ENCODE measurements at regions not wholly inside any gene's neighbourhood (a gene's known extent, or its start where the extent isn't known, plus 50 kb on each side); places are given as distances from the start of the nearest gene placed in this dataset.

DNA sequence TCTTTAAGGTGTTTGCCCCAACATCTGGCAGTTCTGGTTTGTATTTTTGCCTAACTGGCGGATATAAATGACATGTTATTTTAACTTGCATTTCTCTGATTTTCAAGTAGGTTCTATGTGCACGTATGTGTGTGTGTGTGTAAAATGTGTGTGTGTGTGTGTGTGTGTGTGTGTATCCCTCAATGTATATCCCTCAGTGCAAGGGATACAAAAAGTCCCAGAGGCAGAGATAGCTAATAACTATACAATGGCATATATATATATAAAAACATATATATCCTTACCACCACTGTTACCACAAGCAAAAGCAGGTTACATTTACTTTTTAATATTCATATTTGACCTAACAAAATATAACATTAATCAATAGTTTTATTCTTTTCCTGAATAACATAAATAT, 95.0 kb upstream of the NR5A2 start:
- in situ Hi-C loops (cut with MboI): no loop called here
- H2AFZ ChIP-seq (ENCODE audit: control insufficient read depth, low read depth, low read length): no peak overlapping the region; the same call in 1 of the 2 replicates
- intact Hi-C loops (cut with micrococcal nuclease; ENCODE audit: unreplicated experiment): no loop called here
- DNase-seq (ENCODE audit: low read depth, low spot score) (no peak), FAIRE-seq (no peak), ATAC-seq (no peak)
- ChIA-PET CTCF (no interaction called here), SMC1A (ENCODE audit: uncharacterized antibody, unreplicated experiment) (no interaction called here), POLR2A (interaction anchor here (0.7 kb wide), 1 partner anchor 389 kb away, joined by 4 read pairs; no protein-coding TSS in a partner anchor), RAD21 (ENCODE audit: unreplicated experiment) (no interaction called here)
- H3K36me3 ChIP-seq (ENCODE audit: control insufficient read depth in 2 of 2, insufficient read depth in 2 of 2, low read length in 1 of 2): no peaks in the 10 kb centered on the region
- H3K27me3 ChIP-seq (replicated peaks in 1 of 2; ENCODE audit: control insufficient read depth in 2 of 2, insufficient read depth in 2 of 2, low read length in 1 of 2): no peaks in the 10 kb centered on the region; a peak in 1 of 4 replicates
- no peaks in the 10 kb centered on the region for H3K4me1 ChIP-seq (ENCODE audit: control insufficient read depth, insufficient read depth, low read length)
- no peak overlapping the region for H3K4me2 ChIP-seq (ENCODE audit: control insufficient read depth, insufficient read depth)
- no peak overlapping the region for H3K27ac ChIP-seq (ENCODE audit: control insufficient read depth, insufficient read depth)
- H3K4me3 ChIP-seq: no peak overlapping the region
- BruUV-seq (replicated peaks): no TSS peak
- no peaks in the 10 kb centered on the region for H4K20me1 ChIP-seq (ENCODE audit: control insufficient read depth, insufficient read depth)
- TF ChIP-seq NR2C2 (IDR thresholded peaks at IDR 0.05; ENCODE audit: borderline replicate concordance, control insufficient read depth, insufficient read length, low read depth) (no peak), CEBPB (IDR thresholded peaks at IDR 0.05; ENCODE audit: borderline replicate concordance in 1 of 2, low read depth in 2 of 2, low read length in 2 of 2) (no peak), ATF7 (IDR thresholded peaks at IDR 0.05; ENCODE audit: low read depth) (no peak), TAF1 (IDR thresholded peaks at IDR 0.05; ENCODE audit: borderline replicate concordance, low read depth, low read length) (no peak), HDGF (IDR thresholded peaks at IDR 0.05) (no peak), SP1 (IDR thresholded peaks at IDR 0.05; ENCODE audit: low read depth, low read length) (no peak), SMARCA5 (IDR thresholded peaks at IDR 0.05) (no peak), SUZ12 (IDR thresholded peaks at IDR 0.05; ENCODE audit: unreplicated experiment) (no peak), SUPT20H (IDR thresholded peaks at IDR 0.05; ENCODE audit: borderline replicate concordance, control insufficient read depth, low read depth, low read length) (no peak), NFIC (IDR thresholded peaks at IDR 0.05; ENCODE audit: low read depth, low read length) (no peak), ZNF384 (IDR thresholded peaks at IDR 0.05; ENCODE audit: borderline replicate concordance, low read depth, low read length) (no peak)
- TF ChIP-seq, protein P1, sequence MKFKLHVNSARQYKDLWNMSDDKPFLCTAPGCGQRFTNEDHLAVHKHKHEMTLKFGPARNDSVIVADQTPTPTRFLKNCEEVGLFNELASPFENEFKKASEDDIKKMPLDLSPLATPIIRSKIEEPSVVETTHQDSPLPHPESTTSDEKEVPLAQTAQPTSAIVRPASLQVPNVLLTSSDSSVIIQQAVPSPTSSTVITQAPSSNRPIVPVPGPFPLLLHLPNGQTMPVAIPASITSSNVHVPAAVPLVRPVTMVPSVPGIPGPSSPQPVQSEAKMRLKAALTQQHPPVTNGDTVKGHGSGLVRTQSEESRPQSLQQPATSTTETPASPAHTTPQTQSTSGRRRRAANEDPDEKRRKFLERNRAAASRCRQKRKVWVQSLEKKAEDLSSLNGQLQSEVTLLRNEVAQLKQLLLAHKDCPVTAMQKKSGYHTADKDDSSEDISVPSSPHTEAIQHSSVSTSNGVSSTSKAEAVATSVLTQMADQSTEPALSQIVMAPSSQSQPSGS (IDR thresholded peaks at IDR 0.05; ENCODE audit: low read length): no peak
- TF ChIP-seq, protein P2, sequence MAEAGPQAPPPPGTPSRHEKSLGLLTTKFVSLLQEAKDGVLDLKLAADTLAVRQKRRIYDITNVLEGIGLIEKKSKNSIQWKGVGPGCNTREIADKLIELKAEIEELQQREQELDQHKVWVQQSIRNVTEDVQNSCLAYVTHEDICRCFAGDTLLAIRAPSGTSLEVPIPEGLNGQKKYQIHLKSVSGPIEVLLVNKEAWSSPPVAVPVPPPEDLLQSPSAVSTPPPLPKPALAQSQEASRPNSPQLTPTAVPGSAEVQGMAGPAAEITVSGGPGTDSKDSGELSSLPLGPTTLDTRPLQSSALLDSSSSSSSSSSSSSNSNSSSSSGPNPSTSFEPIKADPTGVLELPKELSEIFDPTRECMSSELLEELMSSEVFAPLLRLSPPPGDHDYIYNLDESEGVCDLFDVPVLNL (IDR thresholded peaks at IDR 0.05; ENCODE audit: low read depth, low read length): no peak
- TF ChIP-seq, protein P3, sequence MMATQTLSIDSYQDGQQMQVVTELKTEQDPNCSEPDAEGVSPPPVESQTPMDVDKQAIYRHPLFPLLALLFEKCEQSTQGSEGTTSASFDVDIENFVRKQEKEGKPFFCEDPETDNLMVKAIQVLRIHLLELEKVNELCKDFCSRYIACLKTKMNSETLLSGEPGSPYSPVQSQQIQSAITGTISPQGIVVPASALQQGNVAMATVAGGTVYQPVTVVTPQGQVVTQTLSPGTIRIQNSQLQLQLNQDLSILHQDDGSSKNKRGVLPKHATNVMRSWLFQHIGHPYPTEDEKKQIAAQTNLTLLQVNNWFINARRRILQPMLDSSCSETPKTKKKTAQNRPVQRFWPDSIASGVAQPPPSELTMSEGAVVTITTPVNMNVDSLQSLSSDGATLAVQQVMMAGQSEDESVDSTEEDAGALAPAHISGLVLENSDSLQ (IDR thresholded peaks at IDR 0.05): no peak
- TF ChIP-seq, protein P4, sequence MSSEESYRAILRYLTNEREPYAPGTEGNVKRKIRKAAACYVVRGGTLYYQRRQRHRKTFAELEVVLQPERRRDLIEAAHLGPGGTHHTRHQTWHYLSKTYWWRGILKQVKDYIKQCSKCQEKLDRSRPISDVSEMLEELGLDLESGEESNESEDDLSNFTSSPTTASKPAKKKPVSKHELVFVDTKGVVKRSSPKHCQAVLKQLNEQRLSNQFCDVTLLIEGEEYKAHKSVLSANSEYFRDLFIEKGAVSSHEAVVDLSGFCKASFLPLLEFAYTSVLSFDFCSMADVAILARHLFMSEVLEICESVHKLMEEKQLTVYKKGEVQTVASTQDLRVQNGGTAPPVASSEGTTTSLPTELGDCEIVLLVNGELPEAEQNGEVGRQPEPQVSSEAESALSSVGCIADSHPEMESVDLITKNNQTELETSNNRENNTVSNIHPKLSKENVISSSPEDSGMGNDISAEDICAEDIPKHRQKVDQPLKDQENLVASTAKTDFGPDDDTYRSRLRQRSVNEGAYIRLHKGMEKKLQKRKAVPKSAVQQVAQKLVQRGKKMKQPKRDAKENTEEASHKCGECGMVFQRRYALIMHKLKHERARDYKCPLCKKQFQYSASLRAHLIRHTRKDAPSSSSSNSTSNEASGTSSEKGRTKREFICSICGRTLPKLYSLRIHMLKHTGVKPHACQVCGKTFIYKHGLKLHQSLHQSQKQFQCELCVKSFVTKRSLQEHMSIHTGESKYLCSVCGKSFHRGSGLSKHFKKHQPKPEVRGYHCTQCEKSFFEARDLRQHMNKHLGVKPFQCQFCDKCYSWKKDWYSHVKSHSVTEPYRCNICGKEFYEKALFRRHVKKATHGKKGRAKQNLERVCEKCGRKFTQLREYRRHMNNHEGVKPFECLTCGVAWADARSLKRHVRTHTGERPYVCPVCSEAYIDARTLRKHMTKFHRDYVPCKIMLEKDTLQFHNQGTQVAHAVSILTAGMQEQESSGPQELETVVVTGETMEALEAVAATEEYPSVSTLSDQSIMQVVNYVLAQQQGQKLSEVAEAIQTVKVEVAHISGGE (CRISPR knock-in tag; IDR thresholded peaks at IDR 0.05): no peak
- no peaks in the 10 kb centered on the region for H3K9me3 ChIP-seq (replicated peaks; ENCODE audit: control insufficient read depth, insufficient read depth, low read length)
- no peaks in the 10 kb centered on the region for H3K79me2 ChIP-seq (ENCODE audit: control insufficient read depth, insufficient read depth, low read length)
- no peak overlapping the region for H3K9ac ChIP-seq (ENCODE audit: control insufficient read depth, insufficient read depth, low read length)
- 16% methylated on average over 2 of the region's 2 CpGs for WGBS (ENCODE audit: insufficient coverage, insufficient replicate concordance, low lambda C conversion rate, missing lambda C conversion rate)
